ENCODE measurements at regions not wholly inside any gene's neighbourhood (a gene's known extent, or its start where the extent isn't known, plus 50 kb on each side); places are given as distances from the start of the nearest gene placed in this dataset.

DNA sequence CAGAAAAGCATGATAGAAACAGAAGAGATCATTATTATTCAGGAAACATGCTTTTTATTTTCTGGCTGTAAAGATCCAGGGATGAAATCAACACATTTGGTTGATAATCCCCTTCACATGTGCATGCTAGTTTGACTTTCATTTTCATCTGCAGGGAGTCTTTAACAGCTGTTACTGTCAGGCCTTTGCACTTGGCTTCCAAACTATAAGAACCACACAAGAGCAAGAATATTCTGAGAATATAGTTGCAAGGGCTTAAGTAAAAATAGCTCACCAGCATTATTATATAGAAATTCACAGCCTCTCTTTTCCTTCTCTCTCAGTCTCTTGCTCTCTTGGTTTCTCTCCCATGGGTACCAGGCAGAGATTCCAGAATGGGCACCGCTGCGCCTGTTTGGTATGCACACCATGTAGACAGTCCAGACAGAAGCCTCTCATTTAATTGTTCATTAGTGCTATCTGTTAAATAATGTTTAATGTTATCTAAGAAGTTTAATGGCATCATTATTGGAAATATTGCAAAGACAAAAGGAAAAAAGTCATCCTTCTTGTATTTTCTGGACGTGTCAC is 622.3 kb upstream of the PLXNA2 start:
- TF ChIP-seq, protein P1, sequence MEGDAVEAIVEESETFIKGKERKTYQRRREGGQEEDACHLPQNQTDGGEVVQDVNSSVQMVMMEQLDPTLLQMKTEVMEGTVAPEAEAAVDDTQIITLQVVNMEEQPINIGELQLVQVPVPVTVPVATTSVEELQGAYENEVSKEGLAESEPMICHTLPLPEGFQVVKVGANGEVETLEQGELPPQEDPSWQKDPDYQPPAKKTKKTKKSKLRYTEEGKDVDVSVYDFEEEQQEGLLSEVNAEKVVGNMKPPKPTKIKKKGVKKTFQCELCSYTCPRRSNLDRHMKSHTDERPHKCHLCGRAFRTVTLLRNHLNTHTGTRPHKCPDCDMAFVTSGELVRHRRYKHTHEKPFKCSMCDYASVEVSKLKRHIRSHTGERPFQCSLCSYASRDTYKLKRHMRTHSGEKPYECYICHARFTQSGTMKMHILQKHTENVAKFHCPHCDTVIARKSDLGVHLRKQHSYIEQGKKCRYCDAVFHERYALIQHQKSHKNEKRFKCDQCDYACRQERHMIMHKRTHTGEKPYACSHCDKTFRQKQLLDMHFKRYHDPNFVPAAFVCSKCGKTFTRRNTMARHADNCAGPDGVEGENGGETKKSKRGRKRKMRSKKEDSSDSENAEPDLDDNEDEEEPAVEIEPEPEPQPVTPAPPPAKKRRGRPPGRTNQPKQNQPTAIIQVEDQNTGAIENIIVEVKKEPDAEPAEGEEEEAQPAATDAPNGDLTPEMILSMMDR (IDR thresholded peaks at IDR 0.05; ENCODE audit: insufficient read depth, low read length, poor library complexity, severe bottlenecking): no peak
- TF ChIP-seq EZH2phosphoT487 (conservative IDR thresholded peaks at IDR 0.05; ENCODE audit: low read length): no peak

Data from SU-DHL-6 (cell line).